GM12878 (cell line): ENCODE measurements at regions not wholly inside any gene's neighbourhood (a gene's known extent, or its start where the extent isn't known, plus 50 kb on each side); places are given as distances from the start of the nearest gene placed in this dataset.

Experiments
- ATAC-seq: fragments of 200-7000 bp; cut with Tn5 transposase; 3 replicates; pipeline ENCODE4 v1.9.1; 2020; ENCODE audit warnings: mild to moderate bottlenecking, moderate library complexity
- BruUV-seq: library from RNA; stranded (reverse); fragments of 400-500 nt; replicated peaks from 2 replicates; lab custom pipeline; 2021; lab: Mats Ljungman, UMichigan
- CTCF ChIA-PET: fragments of 300-600 bp; sonication (Branson Sonifier 250); formaldehyde crosslinking; extraction: SDS; loops from one replicate; lab custom pipeline; 2021; ENCODE audit warnings: inconsistent platforms; lab: Yijun Ruan, JAX
- POLR2A ChIA-PET: fragments of 350-600 bp; formaldehyde crosslinking; extraction: SDS; loops from one replicate; lab custom pipeline; 2021; ENCODE audit warnings: inconsistent platforms; lab: Charles Lee
- RAD21 ChIA-PET: fragments of 300-600 bp; sonication (Branson Sonifier 250); formaldehyde crosslinking; loops from one replicate; lab custom pipeline; 2023; ENCODE audit warnings: antibody characterized with exemption; ENCODE audit not compliant: unreplicated experiment; lab: Charles Lee
- SMC1A ChIA-PET: fragments of 300-600 bp; sonication (Branson Sonifier 250); formaldehyde crosslinking; loops from one replicate; lab custom pipeline; 2023; ENCODE audit not compliant: unreplicated experiment, uncharacterized antibody; lab: Charles Lee
- DNase-seq: peaks from one replicate; pipeline ENCODE4 v3.0.0-alpha.2; 2011; ENCODE audit warnings: low read depth, low spot score
- FAIRE-seq: peaks from 3 replicates; lab custom pipeline; 2011; peaks lifted over from hg19 to GRCh38; lab: Jason Lieb, UNC
- H2AFZ ChIP-seq: 2 replicates; pipeline ENCODE4 v1.6.0; 2011; ENCODE audit warnings: low read depth, low read length, control low read depth; ENCODE audit not compliant: control insufficient read depth
- H3K27ac ChIP-seq: 2 replicates; pipeline ENCODE4 v1.5.1; 2011; ENCODE audit warnings: control low read depth; ENCODE audit not compliant: control insufficient read depth, insufficient read depth
- H3K27me3 ChIP-seq, 2 experiments: replicated peaks in 1 of 2; 2 replicates each; pipeline versions ENCODE4 v1.6.0 to v1.6.1; 2011; ENCODE audit warnings: low read length in 1 of 2; ENCODE audit not compliant: control insufficient read depth in 2 of 2, insufficient read depth in 2 of 2
- H3K36me3 ChIP-seq, 2 experiments: 2 replicates each; pipeline ENCODE4 v1.5.1; 2011; ENCODE audit warnings: low read length in 1 of 2; ENCODE audit not compliant: control insufficient read depth in 2 of 2, insufficient read depth in 2 of 2
- H3K4me1 ChIP-seq: 2 replicates; pipeline ENCODE4 v1.6.1; 2011; ENCODE audit warnings: mild to moderate bottlenecking, low read length, moderate library complexity, mixed read lengths; ENCODE audit not compliant: control insufficient read depth, insufficient read depth
- H3K4me2 ChIP-seq: 2 replicates; pipeline ENCODE4 v1.6.0; 2011; ENCODE audit warnings: control low read depth; ENCODE audit not compliant: control insufficient read depth, insufficient read depth
- H3K4me3 ChIP-seq: fragments of 200-600 bp; sonication (generic); 2 replicates; pipeline ENCODE4 v1.5.1; 2016
- H3K79me2 ChIP-seq: 2 replicates; pipeline ENCODE4 v1.6.0; 2011; ENCODE audit warnings: low read length; ENCODE audit not compliant: control insufficient read depth, insufficient read depth
- H3K9ac ChIP-seq: 2 replicates; pipeline ENCODE4 v1.8.0; 2011; ENCODE audit warnings: low read length, control low read depth, mixed read lengths; ENCODE audit not compliant: control insufficient read depth, insufficient read depth
- H3K9me3 ChIP-seq: replicated peaks from 3 replicates; pipeline ENCODE4 v1.5.1; 2011; ENCODE audit warnings: mild to moderate bottlenecking, low read length; ENCODE audit not compliant: control insufficient read depth, insufficient read depth
- H4K20me1 ChIP-seq: 2 replicates; pipeline ENCODE4 v1.6.0; 2011; ENCODE audit not compliant: control insufficient read depth, insufficient read depth
- ATF7 ChIP-seq: fragments of 450-650 bp; IDR thresholded peaks from 2 replicates; pipeline ENCODE4 v1.6.1; 2016; ENCODE audit warnings: low read depth, mild to moderate bottlenecking
- CBFB ChIP-seq: IDR thresholded peaks from 2 replicates; pipeline ENCODE4 v1.6.1; 2016; ENCODE audit warnings: antibody characterized with exemption, low read depth
- CEBPZ ChIP-seq: fragments of 150-350 bp; IDR thresholded peaks from 2 replicates; pipeline ENCODE4 v1.6.1; 2016; ENCODE audit warnings: low read depth, low read length
- CREB1 ChIP-seq: IDR thresholded peaks from 2 replicates; pipeline ENCODE4 v1.6.1; 2012; ENCODE audit warnings: low read depth, mild to moderate bottlenecking, inconsistent platforms
- DPF2 ChIP-seq: fragments of 450-650 bp; IDR thresholded peaks from 2 replicates; pipeline ENCODE4 v1.6.1; 2017; ENCODE audit warnings: mild to moderate bottlenecking
- GABPA ChIP-seq: IDR thresholded peaks from 2 replicates; pipeline ENCODE4 v1.6.1; 2014; ENCODE audit warnings: antibody characterized with exemption, low read depth, mild to moderate bottlenecking, inconsistent platforms
- HCFC1 ChIP-seq: fragments of 150-350 bp; IDR thresholded peaks from 2 replicates; pipeline ENCODE4 v1.6.1; 2014; ENCODE audit warnings: low read length
- HDAC2 ChIP-seq: fragments of 200-600 bp; sonication (generic); IDR thresholded peaks from 2 replicates; pipeline ENCODE4 v1.6.1; 2017
- HDAC6 ChIP-seq: fragments of 200-600 bp; sonication (generic); IDR thresholded peaks from one replicate; pipeline ENCODE4 v1.8.0; 2017; ENCODE audit warnings: antibody characterized with exemption; ENCODE audit not compliant: unreplicated experiment
- MTA2 ChIP-seq: fragments of 450-650 bp; IDR thresholded peaks from 2 replicates; pipeline ENCODE4 v1.6.1; 2016; ENCODE audit warnings: low read depth, mild to moderate bottlenecking, moderate library complexity
- NFYB ChIP-seq: IDR thresholded peaks from 2 replicates; pipeline ENCODE4 v1.6.1; 2011; ENCODE audit warnings: low read depth, mild to moderate bottlenecking, low read length, improper control_type of control experiment, moderate library complexity; ENCODE audit not compliant: insufficient read depth
- NR2C1 ChIP-seq: fragments of 450-650 bp; IDR thresholded peaks from 2 replicates; pipeline ENCODE4 v1.6.1; 2017; ENCODE audit warnings: antibody characterized with exemption, mild to moderate bottlenecking, moderate library complexity
- POLR2A ChIP-seq: IDR thresholded peaks from 2 replicates; pipeline ENCODE4 v1.6.1; 2011; ENCODE audit warnings: low read depth, mild to moderate bottlenecking, low read length
- RAD51 ChIP-seq: fragments of 450-650 bp; IDR thresholded peaks from 2 replicates; pipeline ENCODE4 v1.6.1; 2016; ENCODE audit warnings: moderate library complexity, mild to moderate bottlenecking, inconsistent platforms
- SREBF2 ChIP-seq: IDR thresholded peaks from 2 replicates; pipeline ENCODE4 v1.6.1; 2012; ENCODE audit warnings: mild to moderate bottlenecking, low read length
- TBL1XR1 ChIP-seq: IDR thresholded peaks from 2 replicates; pipeline ENCODE4 v1.6.1; 2012; ENCODE audit warnings: low read depth, low read length, improper control_type of control experiment
- ZBTB33 ChIP-seq: fragments of 450-650 bp; IDR thresholded peaks from 2 replicates; pipeline ENCODE4 v1.6.1; 2017; ENCODE audit warnings: mild to moderate bottlenecking
- WGBS: methylation state at CpG from one replicate; pipeline ENCODE4 v1.1.6; 2016; ENCODE audit warnings: low lambda C conversion rate; ENCODE audit not compliant: insufficient replicate concordance, insufficient coverage; ENCODE audit errors: missing lambda C conversion rate; 5-methylcytosine and 5-hydroxymethylcytosine counted together
- in situ Hi-C: fragments of 300-500 bp; cut with MboI; formaldehyde crosslinking; loops from 9 replicates; pipeline ENCODE4 v1.14.3; 2018; ENCODE audit warnings: mixed read lengths
- intact Hi-C: fragments of 100-400 bp; cut with micrococcal nuclease; formaldehyde crosslinking; loops from one replicate; pipeline ENCODE4 v1.14.2; 2022; ENCODE audit not compliant: unreplicated experiment

GRCh38 chr10:14429043-14429700 lies 98.4 kb upstream of the FRMD4A start (continued):
- TF ChIP-seq NFYB: no peak
- no peak for TF ChIP-seq NR2C1
- TF ChIP-seq ZBTB33: no peak
- TF ChIP-seq DPF2: no peak

GRCh38 chr10:14425034-14425433 lies 94.3 kb upstream of the FRMD4A start:
- POLR2A ChIA-PET: no interaction called here
- no peaks in the 10 kb centered on the region; a peak in 1 of 4 replicates for H3K27me3 ChIP-seq
- CTCF ChIA-PET: no interaction called here
- DNase-seq (no peak), FAIRE-seq (no peak), ATAC-seq (no peak)
- H3K36me3 ChIP-seq: no peaks in the 10 kb centered on the region
- no peaks in the 10 kb centered on the region for H3K4me1 ChIP-seq
- intact Hi-C loops: no loop called here
- in situ Hi-C loops: no loop called here
- no peak overlapping the region for H2AFZ ChIP-seq
- no peak overlapping the region for H3K4me2 ChIP-seq
- H3K9ac ChIP-seq: no peak overlapping the region
- no peaks in the 10 kb centered on the region for H4K20me1 ChIP-seq
- H3K9me3 ChIP-seq: no peaks in the 10 kb centered on the region; the same call in 2 of the 3 replicates
- WGBS: 0% methylated on average over 1 of the region's 1 CpG
- SMC1A ChIA-PET: interaction anchor here (0.6 to 0.9 kb wide), 2 partner anchors 142 to 1051 kb away, joined by 3 to 4 read pairs; no protein-coding TSS in a partner anchor
- RAD21 ChIA-PET: no interaction called here
- H3K27ac ChIP-seq: no peak overlapping the region
- BruUV-seq: no TSS peak
- no peak overlapping the region for H3K4me3 ChIP-seq
- H3K79me2 ChIP-seq: no peaks in the 10 kb centered on the region
- TF ChIP-seq POLR2A (no peak), RAD51 (no peak), CREB1 (no peak), CEBPZ (no peak), HCFC1 (no peak), ATF7 (no peak), SREBF2 (no peak), GABPA (no peak), MTA2 (no peak), CBFB (no peak), HDAC6 (no peak), TBL1XR1 (no peak), HDAC2 (no peak)
